DND-41 (cell line): ENCODE measurements at regions not wholly inside any gene's neighbourhood (a gene's known extent, or its start where the extent isn't known, plus 50 kb on each side); places are given as distances from the start of the nearest gene placed in this dataset.

Experiments used
- ATAC-seq: fragments of 200-7000 bp; cut with Tn5 transposase; 3 replicates; pipeline ENCODE4 v1.9.1; 2021; ENCODE audit warnings: low read depth; ENCODE audit not compliant: insufficient read depth
- DNase-seq: peaks from one replicate; pipeline ENCODE4 v3.0.0-alpha.2; 2020
- H2AFZ ChIP-seq: 2 replicates; pipeline ENCODE4 v1.6.0; 2012; ENCODE audit warnings: low read depth, low read length
- H3K27ac ChIP-seq: 2 replicates; pipeline ENCODE4 v1.5.1; 2012; ENCODE audit warnings: low read length, inconsistent platforms
- H3K27me3 ChIP-seq: fragments of 200-600 bp; sonication (generic); 2 replicates; pipeline ENCODE4 v1.6.0; 2012; ENCODE audit warnings: low read length, mild to moderate bottlenecking, inconsistent platforms; ENCODE audit not compliant: insufficient read depth, poor library complexity
- H3K36me3 ChIP-seq: 2 replicates; pipeline ENCODE4 v1.5.1; 2012; ENCODE audit warnings: low read length, inconsistent platforms; ENCODE audit not compliant: insufficient read depth
- H3K4me1 ChIP-seq: 2 replicates; pipeline ENCODE4 v1.5.1; 2012; ENCODE audit warnings: mild to moderate bottlenecking, low read length; ENCODE audit not compliant: insufficient read depth
- H3K4me2 ChIP-seq: 2 replicates; pipeline ENCODE4 v1.6.0; 2012; ENCODE audit warnings: mild to moderate bottlenecking, moderate library complexity, low read length, inconsistent platforms; ENCODE audit not compliant: insufficient read depth
- H3K4me3 ChIP-seq, 2 experiments: fragments of 200-600 bp in 1 of 2; shearing (Covaris generic) in 1 of 2; 2 replicates each; pipeline ENCODE4 v1.5.1; 2012 to 2016; ENCODE audit warnings: inconsistent platforms in 2 of 2, low read length in 2 of 2, mild to moderate bottlenecking in 2 of 2, low read depth in 1 of 2, moderate library complexity in 1 of 2
- H3K79me2 ChIP-seq: 2 replicates; pipeline ENCODE4 v1.6.0; 2012; ENCODE audit warnings: low read length, inconsistent platforms; ENCODE audit not compliant: insufficient read depth
- H3K9ac ChIP-seq: 2 replicates; pipeline ENCODE4 v1.6.0; 2012; ENCODE audit warnings: low read depth, mild to moderate bottlenecking, inconsistent platforms, low read length, moderate library complexity
- H3K9me3 ChIP-seq: 2 replicates; pipeline ENCODE4 v1.5.1; 2012; ENCODE audit warnings: low read length, moderate library complexity, mild to moderate bottlenecking, inconsistent platforms; ENCODE audit not compliant: insufficient read depth, severe bottlenecking
- H4K20me1 ChIP-seq: 2 replicates; pipeline ENCODE4 v1.6.0; 2012; ENCODE audit warnings: low read length; ENCODE audit not compliant: insufficient read depth
- EZH2 ChIP-seq: IDR thresholded peaks from 3 replicates; pipeline ENCODE4 v1.6.1; 2012; ENCODE audit warnings: borderline replicate concordance, low read depth, mild to moderate bottlenecking, moderate library complexity, low read length, inconsistent platforms; ENCODE audit not compliant: severe bottlenecking
- TF ChIP-seq, protein P1 (sequence below): IDR thresholded peaks from 2 replicates; pipeline ENCODE4 v1.5.1; 2012; ENCODE audit warnings: borderline replicate concordance, low read length, moderate library complexity, mild to moderate bottlenecking; ENCODE audit not compliant: poor library complexity, severe bottlenecking; ENCODE audit errors: extremely low read depth

DNA sequence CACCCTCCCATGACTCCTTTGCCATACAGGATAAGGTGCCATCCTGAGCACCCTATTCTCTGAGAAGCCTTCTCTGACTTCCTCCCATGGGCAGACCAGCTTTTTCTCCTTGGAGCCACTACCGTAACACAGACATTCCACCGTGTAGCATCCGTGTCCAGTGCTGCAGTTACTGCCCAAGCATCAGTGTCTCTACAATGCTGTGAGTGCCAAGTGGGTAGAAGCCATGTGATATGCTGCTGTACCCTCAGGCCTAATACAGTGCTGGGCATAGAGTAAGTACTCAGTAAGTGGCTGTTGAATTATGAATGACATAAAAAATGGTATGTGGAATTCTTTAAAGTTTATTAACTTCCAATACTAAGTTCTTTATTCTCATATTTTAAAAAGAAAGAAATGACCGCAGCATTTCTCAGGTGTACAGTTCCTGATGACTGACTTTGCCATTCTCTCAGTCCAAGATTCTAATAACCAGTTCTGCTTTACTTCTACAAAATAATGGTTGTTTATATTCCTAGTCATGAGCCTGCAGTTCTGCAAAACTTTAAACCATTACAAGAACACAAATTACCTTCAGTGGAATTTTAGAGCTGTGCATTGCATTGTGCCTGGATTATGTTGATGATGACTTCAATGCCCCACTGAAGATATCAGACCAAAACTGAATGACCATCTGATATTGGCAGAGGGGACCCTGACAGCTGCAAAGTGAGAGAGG is 118.7 kb downstream of the RPAP3 start:
- no peaks in the 10 kb centered on the region for H4K20me1 ChIP-seq
- TF ChIP-seq, protein P1, sequence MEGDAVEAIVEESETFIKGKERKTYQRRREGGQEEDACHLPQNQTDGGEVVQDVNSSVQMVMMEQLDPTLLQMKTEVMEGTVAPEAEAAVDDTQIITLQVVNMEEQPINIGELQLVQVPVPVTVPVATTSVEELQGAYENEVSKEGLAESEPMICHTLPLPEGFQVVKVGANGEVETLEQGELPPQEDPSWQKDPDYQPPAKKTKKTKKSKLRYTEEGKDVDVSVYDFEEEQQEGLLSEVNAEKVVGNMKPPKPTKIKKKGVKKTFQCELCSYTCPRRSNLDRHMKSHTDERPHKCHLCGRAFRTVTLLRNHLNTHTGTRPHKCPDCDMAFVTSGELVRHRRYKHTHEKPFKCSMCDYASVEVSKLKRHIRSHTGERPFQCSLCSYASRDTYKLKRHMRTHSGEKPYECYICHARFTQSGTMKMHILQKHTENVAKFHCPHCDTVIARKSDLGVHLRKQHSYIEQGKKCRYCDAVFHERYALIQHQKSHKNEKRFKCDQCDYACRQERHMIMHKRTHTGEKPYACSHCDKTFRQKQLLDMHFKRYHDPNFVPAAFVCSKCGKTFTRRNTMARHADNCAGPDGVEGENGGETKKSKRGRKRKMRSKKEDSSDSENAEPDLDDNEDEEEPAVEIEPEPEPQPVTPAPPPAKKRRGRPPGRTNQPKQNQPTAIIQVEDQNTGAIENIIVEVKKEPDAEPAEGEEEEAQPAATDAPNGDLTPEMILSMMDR: no peak
- TF ChIP-seq EZH2: no peak
- no peak overlapping the region for H3K27ac ChIP-seq
- no peak overlapping the region for H2AFZ ChIP-seq
- ATAC-seq: no peak
- DNase-seq: no peak
- H3K27me3 ChIP-seq: no peaks in the 10 kb centered on the region
- no peak overlapping the region for H3K4me3 ChIP-seq
- no peaks in the 10 kb centered on the region for H3K9me3 ChIP-seq
- H3K4me2 ChIP-seq: no peak overlapping the region
- H3K4me1 ChIP-seq: no peaks in the 10 kb centered on the region
- H3K9ac ChIP-seq: no peak overlapping the region
- H3K36me3 ChIP-seq: no peaks in the 10 kb centered on the region
- H3K79me2 ChIP-seq: no peaks in the 10 kb centered on the region

DNA sequence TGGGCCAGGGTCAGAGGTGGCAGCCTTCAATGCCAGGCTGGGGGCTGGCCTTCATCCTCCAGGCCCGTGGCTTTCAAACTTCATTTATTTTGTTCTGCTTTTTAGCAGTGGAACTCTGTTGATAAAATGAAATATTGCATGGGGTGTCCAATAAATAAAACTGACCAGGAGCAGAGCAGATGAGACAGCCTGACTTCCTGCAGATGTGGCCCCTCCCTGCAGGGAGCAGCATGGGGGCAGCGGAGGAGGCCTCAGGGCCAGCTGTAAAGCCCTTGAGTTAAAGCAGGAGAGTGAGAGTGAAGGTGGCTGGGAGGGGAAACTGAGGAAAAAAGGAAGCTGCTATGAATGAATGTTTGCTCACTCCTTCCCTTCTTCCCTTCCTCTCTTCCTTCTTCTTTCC is 120.3 kb downstream of the RPAP3 start:
- TF ChIP-seq EZH2: no peak
- TF ChIP-seq, protein P1: no peak
- Histone ChIP-seq H3K4me3 (no peak overlapping the region), H3K79me2 (no peaks in the 10 kb centered on the region), H3K4me2 (no peak overlapping the region), H2AFZ (no peak overlapping the region), H3K36me3 (no peaks in the 10 kb centered on the region), H3K4me1 (no peaks in the 10 kb centered on the region), H3K9ac (no peak overlapping the region), H3K27ac (no peak overlapping the region), H3K27me3 (no peaks in the 10 kb centered on the region), H4K20me1 (no peaks in the 10 kb centered on the region), H3K9me3 (no peaks in the 10 kb centered on the region)
- DNase-seq (no peak), ATAC-seq (no peak)

DNA sequence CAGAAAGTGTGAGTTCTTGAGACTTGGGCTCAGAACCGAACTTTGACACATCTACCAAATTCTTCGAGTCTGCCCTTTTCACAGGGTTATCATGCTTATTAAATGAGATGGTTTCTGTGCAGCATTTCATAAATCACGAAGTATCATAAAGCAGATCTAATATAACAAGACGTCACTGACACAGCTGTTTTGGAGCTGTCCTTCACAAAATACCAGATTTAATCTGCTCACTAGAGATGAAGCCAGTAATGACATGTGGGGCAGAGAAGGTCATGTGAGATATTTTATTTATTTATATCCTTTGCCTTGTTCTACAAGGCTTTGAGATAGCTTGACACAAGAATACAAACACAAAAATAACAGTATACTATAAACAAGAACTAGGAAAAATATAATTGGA is 127.0 kb downstream of the RPAP3 start:
- TF ChIP-seq, protein P1: no peak
- TF ChIP-seq EZH2: no peak
- Histone ChIP-seq H3K27ac (no peak overlapping the region), H3K79me2 (no peaks in the 10 kb centered on the region), H3K4me2 (no peak overlapping the region), H3K4me1 (no peaks in the 10 kb centered on the region), H3K9me3 (no peaks in the 10 kb centered on the region), H3K4me3 (no peak overlapping the region), H2AFZ (no peak overlapping the region), H4K20me1 (no peaks in the 10 kb centered on the region), H3K36me3 (no peaks in the 10 kb centered on the region), H3K9ac (no peak overlapping the region), H3K27me3 (no peaks in the 10 kb centered on the region)
- ATAC-seq (no peak), DNase-seq (no peak)
